GM04504 (cell line): ENCODE measurements at regions not wholly inside any gene's neighbourhood (a gene's known extent, or its start where the extent isn't known, plus 50 kb on each side); places are given as distances from the start of the nearest gene placed in this dataset.

ENCODE experiments used
- DNase-seq: peaks from one replicate; pipeline ENCODE4 v3.0.0-alpha.2; 2012; ENCODE audit warnings: low read depth

GRCh38 chr2:214674278-214674677 is 135.2 kb downstream of the BARD1 start:
- no peak for DNase-seq

- DNase-seq = no peak
Observed at GRCh38 chr2:214671319-214671885, 138.1 kb downstream of the BARD1 start.

DNA sequence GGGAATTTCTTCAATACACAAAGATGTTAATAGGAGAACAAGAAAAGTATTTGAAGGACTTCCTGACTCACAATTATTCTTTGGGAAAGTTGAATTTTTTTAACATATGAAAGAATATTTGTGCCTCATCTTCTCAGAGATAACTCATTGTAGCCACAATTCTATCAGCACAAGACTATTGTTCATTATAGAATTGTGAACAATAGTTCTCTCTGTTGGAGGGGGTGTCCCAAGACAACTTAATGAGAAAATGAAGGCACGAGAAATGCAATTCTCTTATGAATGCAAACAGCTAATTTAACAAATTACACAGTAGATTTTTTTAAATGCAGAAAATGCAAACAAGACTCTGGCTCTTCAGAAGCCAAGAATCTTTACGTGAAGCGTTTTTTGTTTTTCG is 157.0 kb downstream of the BARD1 start:
- DNase-seq = no peak

DNA sequence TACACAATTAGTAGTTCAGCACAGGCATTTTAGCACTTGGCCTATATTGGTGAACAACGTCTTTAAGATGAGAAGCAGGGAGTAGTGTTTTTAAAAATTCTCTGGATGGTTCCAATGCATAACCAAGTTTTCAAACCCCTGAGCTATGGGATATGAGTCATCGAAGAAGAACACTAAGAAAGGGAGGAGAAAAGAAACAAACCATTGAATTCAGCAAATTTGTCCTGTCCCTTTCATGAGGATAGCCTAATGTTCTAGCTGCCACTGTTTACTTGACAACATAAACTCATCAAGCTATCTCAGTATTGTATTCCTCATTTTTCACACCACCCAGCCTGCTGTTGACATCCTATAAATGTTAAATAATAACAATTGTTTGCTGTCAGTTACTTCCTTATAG is 158.0 kb downstream of the BARD1 start:
- DNase-seq = no peak

- DNase-seq = peak; percentile 44
Observed at GRCh38 chr2:214649440-214650205, 159.9 kb downstream of the BARD1 start.

DNA sequence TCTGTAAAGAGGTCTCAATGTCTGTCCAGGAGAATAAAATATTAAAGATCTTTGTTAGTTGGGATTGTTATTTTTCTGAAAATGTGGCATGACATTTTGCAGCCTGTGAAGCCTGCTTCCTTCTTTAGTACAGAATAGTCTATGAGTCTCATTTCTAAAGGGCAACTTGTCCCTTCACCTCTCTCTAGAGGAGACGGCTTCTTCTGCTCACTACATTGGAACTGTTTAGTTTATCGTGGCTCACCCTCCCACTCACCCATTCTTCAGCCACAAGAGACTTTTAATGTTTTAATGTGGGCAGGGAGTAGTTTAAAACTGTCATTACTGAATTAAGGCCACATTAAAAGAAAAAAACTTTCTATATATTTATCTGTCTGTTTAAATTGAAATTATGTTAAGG is 161.0 kb downstream of the BARD1 start:
- DNase-seq = no peak

- DNase-seq = no peak
Observed at GRCh38 chr2:214631406-214631805, 178.1 kb downstream of the BARD1 start.

GRCh38 chr2:214630402-214631045 is 179.0 kb downstream of the BARD1 start:
- DNase-seq = peak; percentile 13

DNA sequence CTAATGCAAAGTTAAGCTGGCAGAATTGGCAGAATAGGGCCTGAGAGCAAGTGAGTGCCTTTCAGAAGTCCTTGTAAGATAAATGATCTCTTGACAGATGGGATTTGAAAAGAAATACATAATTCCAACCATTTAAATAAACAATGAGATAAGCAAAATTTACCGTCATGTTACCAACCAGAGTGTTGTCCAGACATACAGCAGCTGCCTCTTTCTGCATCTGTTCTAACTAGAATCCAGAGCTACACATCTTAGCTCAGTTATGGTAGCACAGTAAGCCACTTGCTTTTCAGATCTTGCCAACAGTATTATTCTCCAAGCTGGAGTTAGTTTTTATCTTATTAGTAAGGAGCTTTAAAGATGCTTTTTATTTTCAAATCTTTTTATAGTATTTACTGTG is 179.6 kb downstream of the BARD1 start:
- no peak for DNase-seq
